Coronary artery (tissue), 2 donors: ENCODE measurements at regions not wholly inside any gene's neighbourhood (a gene's known extent, or its start where the extent isn't known, plus 50 kb on each side); places are given as distances from the start of the nearest gene placed in this dataset.

Experiments
- DNase-seq: peaks from one replicate; pipeline ENCODE4 v3.0.0-alpha.2; 2017; ENCODE audit warnings: low spot score
- H3K27ac ChIP-seq, 2 donors: fragments of 200-600 bp; sonication (generic); one replicate each; pipeline ENCODE4 v1.5.1; 2016 to 2019
- H3K4me3 ChIP-seq: fragments of 200-600 bp; sonication (generic); 2 replicates; pipeline ENCODE4 v1.5.1; 2016; ENCODE audit warnings: mild to moderate bottlenecking, moderate library complexity
- CTCF ChIP-seq: fragments of 200-600 bp; sonication (generic); IDR thresholded peaks from one replicate; pipeline ENCODE4 v1.5.1; 2019; ENCODE audit warnings: antibody characterized with exemption

GRCh38 chr15:87623832-87624231, 632.7 kb downstream of the NTRK3 start:
- no peak for DNase-seq
- no peak for TF ChIP-seq CTCF
- H3K4me3 ChIP-seq, result no peak overlapping the region
- no peak overlapping the region for H3K27ac ChIP-seq

DNA sequence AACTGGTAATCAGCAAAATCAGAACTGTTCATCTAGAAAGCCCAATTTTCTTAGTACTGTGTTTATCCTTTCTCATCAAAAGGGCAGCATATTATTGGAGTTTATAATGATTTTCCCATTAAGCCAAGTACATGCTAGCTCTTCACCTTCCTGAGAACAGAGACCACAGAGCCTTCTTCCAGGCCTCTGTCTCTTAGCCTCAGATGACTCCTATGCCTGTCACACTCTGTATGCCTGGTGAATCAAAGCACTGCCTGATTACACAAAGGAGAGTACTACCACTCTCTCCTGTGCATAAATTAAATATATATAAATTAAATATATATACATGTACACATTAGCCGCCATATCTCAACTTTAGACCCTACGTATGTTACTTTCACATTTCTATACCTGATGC, 636.1 kb downstream of the NTRK3 start:
- no peak for TF ChIP-seq CTCF
- Histone ChIP-seq H3K27ac (no peak overlapping the region), H3K4me3 (no peak overlapping the region)
- no peak for DNase-seq

DNA sequence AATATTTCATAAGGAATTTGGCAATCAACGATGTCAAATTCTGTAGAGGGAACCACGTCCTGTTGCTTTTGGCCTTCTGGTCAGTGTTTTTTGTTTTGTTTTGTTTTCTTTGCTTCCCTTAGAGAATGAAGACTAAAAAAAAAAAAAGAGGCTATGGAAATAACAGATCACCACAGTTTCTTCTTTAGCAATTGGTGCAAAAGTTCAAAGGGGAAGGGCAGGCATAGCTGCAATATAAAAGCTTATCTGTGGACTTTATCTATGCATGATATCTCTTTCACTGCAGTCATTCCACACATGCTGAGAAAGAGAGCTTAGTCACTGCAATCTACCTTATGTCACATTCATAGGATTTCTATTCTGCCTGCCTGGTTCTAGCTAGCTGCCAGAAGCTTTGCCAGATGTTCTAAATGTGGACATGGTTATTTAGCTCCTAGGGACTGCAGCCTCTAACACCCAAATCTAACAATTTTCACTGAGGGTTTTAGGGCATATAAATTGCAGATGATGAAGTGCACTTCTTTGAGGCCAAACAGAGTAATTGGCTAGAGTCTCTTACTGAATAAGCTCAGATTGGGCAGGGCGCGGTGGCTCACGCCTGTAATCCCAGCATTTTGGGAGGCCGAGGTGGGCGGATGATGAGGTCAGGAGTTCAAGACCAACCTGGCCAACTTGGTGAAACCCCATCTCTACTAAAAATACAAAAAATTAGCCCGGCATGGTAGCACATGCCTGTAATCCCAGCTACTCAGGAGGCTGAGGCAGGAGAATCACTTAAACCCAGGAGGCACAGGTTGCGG, 637.2 kb downstream of the NTRK3 start:
- H3K4me3 ChIP-seq, result no peak overlapping the region
- H3K27ac ChIP-seq, result peak overlapping the region in 1 of 2 donors; percentile 84
- DNase-seq, result no peak
- TF ChIP-seq CTCF, result no peak

DNA sequence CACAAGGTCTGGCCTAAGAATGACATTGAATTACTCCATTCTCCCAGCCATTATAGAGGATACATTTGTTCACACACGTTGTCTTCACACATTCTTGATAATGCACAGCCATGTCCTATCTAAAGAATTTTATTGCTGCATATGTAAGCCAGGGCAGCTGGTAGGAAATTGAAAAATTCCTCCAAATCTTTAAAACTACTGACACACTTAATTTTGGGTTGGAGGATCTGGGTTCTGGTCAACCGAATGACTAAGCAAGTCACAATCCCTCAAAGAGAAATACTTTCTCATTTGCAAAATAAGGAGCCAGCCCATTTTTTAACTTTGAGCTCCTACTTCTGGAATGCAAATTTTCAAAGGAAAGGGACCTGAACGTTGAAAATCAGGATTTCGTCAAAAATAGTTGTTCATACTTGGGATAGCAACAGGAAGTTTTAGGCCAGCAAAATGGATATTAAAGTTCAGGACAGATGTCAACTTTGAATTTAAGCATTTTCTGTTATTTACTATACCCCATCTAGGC, 638.3 kb downstream of the NTRK3 start:
- Histone ChIP-seq H3K27ac (peak overlapping the region; percentile 28 to 84), H3K4me3 (peak overlapping the region; percentile 17)
- TF ChIP-seq CTCF, result no peak
- no peak for DNase-seq

- TF ChIP-seq CTCF, result no peak
- Histone ChIP-seq H3K4me3 (no peak overlapping the region), H3K27ac (no peak overlapping the region)
- no peak for DNase-seq
These were observed 641.8 kb downstream of the NTRK3 start for GRCh38 chr15:87614704-87615103.

DNA sequence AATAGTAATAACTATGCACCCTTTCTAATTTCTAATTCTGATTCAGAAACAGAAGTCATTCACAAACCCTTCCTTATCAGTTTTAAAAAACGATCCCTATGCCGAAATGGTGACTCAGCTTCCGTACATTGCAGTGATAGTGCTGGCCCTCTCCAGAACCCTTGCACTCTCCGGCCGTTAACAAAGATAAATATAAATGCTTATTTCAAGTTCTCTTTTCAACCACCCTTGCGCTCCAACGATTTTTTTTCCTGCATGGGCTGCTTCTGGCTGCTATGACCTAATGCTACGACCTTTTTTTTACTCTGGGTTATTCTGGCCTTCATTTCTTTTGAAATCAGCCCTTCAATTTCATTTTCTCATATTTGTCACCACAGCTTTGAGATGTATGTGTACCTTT, 646.2 kb downstream of the NTRK3 start:
- peak overlapping the region; percentile 2 for H3K4me3 ChIP-seq
- DNase-seq, result no peak

More for the DNA sequence above, 646.2 kb downstream of the NTRK3 start:
- peak overlapping the region; percentile 21 to 82 for H3K27ac ChIP-seq
- no peak for TF ChIP-seq CTCF
